Glutamatergic neuron (in vitro differentiated cells): ENCODE measurements at regions not wholly inside any gene's neighbourhood (a gene's known extent, or its start where the extent isn't known, plus 50 kb on each side); places are given as distances from the start of the nearest gene placed in this dataset.

ENCODE experiments used
- DNase-seq: peaks from one replicate; pipeline ENCODE4 v3.0.0; 2022
- H3K27ac Mint-ChIP-seq: one replicate; pipeline ENCODE4 v1.8.0; 2020; ENCODE audit warnings: mild to moderate bottlenecking, mixed read lengths, inconsistent platforms; ENCODE audit not compliant: unreplicated experiment
- H3K27me3 Mint-ChIP-seq: one replicate; pipeline ENCODE4 v1.8.0; 2020; ENCODE audit warnings: mild to moderate bottlenecking, moderate library complexity, mixed read lengths, inconsistent platforms; ENCODE audit not compliant: unreplicated experiment
- H3K36me3 Mint-ChIP-seq: one replicate; pipeline ENCODE4 v1.8.0; 2020; ENCODE audit warnings: mild to moderate bottlenecking, mixed read lengths, inconsistent platforms; ENCODE audit not compliant: unreplicated experiment
- H3K4me1 Mint-ChIP-seq: one replicate; pipeline ENCODE4 v1.8.0; 2020; ENCODE audit warnings: mild to moderate bottlenecking, low read depth, mixed read lengths, inconsistent platforms; ENCODE audit not compliant: unreplicated experiment
- H3K4me3 Mint-ChIP-seq: one replicate; pipeline ENCODE4 v1.8.0; 2020; ENCODE audit warnings: mild to moderate bottlenecking, mixed read lengths, inconsistent platforms; ENCODE audit not compliant: unreplicated experiment
- H3K9me3 Mint-ChIP-seq: one replicate; pipeline ENCODE4 v1.8.0; 2020; ENCODE audit warnings: mild to moderate bottlenecking, moderate library complexity, mixed read lengths, inconsistent platforms; ENCODE audit not compliant: unreplicated experiment
- CTCF ChIP-seq: fragments of 200-600 bp; sonication (generic); IDR thresholded peaks from one replicate; pipeline ENCODE4 v1.5.0; 2021; ENCODE audit not compliant: partially characterized antibody, unreplicated experiment

GRCh38 chr13:84574851-84575250 is 692.6 kb upstream of the SLITRK1 start:
- TF ChIP-seq CTCF, result no peak
- Mint-ChIP-seq H3K9me3 (no peaks in the 10 kb centered on the region), H3K4me1 (peaks cover 12% of the 10 kb centered on the region), H3K4me3 (no peak overlapping the region), H3K36me3 (no peaks in the 10 kb centered on the region), H3K27ac (no peak overlapping the region), H3K27me3 (no peaks in the 10 kb centered on the region)
- no peak for DNase-seq

GRCh38 chr13:84571264-84571663 is 689.0 kb upstream of the SLITRK1 start:
- no peak for TF ChIP-seq CTCF
- no peak overlapping the region for H3K27ac Mint-ChIP-seq
- no peak overlapping the region for H3K4me3 Mint-ChIP-seq
- no peaks in the 10 kb centered on the region for H3K36me3 Mint-ChIP-seq
- peaks cover under 1% of the 10 kb centered on the region for H3K4me1 Mint-ChIP-seq
- no peaks in the 10 kb centered on the region for H3K9me3 Mint-ChIP-seq
- DNase-seq, result no peak
- H3K27me3 Mint-ChIP-seq, result no peaks in the 10 kb centered on the region

DNA sequence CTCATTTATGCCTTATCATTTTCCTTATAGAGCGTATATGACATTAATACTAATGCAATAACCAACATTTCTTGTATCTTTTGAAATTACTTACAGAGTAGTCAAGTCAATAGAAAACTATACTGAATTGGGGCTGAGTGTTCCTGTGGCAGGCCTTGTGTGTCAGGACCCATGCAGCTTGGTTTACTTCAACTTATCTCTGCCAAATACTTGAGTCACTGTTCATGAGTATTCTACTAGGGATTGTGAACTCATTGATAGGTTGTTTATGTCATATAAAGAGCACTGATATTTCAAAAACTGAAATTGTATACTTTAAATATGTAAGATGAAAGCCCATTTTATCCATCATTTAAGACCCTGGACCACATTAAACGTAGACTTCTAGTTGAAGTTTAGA is 688.6 kb upstream of the SLITRK1 start:
- Mint-ChIP-seq H3K27me3 (no peaks in the 10 kb centered on the region), H3K9me3 (no peaks in the 10 kb centered on the region), H3K4me1 (no peaks in the 10 kb centered on the region), H3K4me3 (no peak overlapping the region), H3K27ac (no peak overlapping the region), H3K36me3 (no peaks in the 10 kb centered on the region)
- DNase-seq, result no peak
- no peak for TF ChIP-seq CTCF

- DNase-seq, result no peak
- Mint-ChIP-seq H3K9me3 (no peaks in the 10 kb centered on the region), H3K27me3 (no peaks in the 10 kb centered on the region), H3K4me1 (no peaks in the 10 kb centered on the region), H3K36me3 (no peaks in the 10 kb centered on the region), H3K27ac (no peak overlapping the region), H3K4me3 (no peak overlapping the region)
- no peak for TF ChIP-seq CTCF
Measured at GRCh38 chr13:84569366-84569765, 687.1 kb upstream of the SLITRK1 start.

- no peak overlapping the region for H3K4me3 Mint-ChIP-seq
- H3K27me3 Mint-ChIP-seq, result no peaks in the 10 kb centered on the region
- H3K36me3 Mint-ChIP-seq, result no peaks in the 10 kb centered on the region
- DNase-seq, result no peak
- no peak for TF ChIP-seq CTCF
- no peaks in the 10 kb centered on the region for H3K9me3 Mint-ChIP-seq
- H3K4me1 Mint-ChIP-seq, result no peaks in the 10 kb centered on the region
- no peak overlapping the region for H3K27ac Mint-ChIP-seq
Measured at GRCh38 chr13:84567848-84568247, 685.6 kb upstream of the SLITRK1 start.
